ENCODE measurements at regions not wholly inside any gene's neighbourhood (a gene's known extent, or its start where the extent isn't known, plus 50 kb on each side); places are given as distances from the start of the nearest gene placed in this dataset.

DNA sequence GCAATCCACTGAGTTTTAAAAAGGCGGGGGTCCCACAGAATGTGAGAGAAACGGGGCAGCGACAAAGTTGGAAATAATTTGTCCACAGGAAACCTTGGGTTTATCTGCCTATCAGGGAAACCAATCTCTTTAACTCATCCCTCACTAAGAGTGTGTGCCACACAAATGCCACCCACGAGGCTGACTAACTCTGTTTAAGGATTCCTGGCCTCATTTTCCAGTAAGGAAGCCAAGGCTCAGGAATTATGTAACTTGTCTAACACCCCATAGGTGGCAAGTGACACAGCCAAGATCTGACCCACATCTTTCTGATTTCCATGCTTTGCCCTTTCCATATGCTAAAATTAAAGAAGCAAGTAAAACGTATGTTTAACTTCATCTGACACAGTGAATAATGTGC is 263.2 kb downstream of the CNTN3 start:
- DNase-seq (ENCODE audit: low read depth): no peak

- no peak for DNase-seq (ENCODE audit: low read depth)
Observed at GRCh38 chr3:74349015-74349414, 265.4 kb downstream of the CNTN3 start.

DNA sequence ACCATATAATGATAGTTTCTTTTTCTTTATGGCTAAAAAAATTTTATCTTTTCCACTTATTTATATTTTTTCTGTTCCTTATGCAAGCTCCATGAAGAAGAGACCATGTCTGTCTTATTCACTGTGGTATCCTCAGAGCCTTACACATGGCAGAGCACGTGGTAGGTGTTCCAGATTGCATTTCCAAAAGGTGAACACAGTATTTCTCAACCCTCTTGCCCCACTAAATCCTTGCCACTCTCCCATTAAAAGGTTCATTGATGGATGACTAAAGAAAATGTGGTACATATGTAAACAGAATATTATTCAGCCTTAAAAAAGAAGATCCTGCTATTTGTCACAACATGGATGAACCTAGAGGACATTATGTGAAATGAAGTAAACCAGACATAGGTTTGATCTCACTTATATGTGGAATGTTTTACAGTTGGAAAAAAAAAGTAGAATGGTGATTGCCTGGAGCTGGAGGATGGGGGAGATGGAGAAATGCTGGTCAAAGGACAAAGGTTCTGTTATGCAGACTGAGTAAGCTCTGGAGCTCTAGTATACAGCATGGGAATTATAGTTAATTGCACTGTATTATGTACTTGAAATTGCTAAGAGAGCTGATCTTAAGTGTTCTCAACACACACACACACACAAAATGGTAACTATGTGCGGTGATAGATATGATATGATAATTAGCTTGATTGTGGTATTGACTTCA is 266.7 kb downstream of the CNTN3 start:
- DNase-seq (ENCODE audit: low read depth): no peak

GRCh38 chr3:74346896-74347295 is 267.6 kb downstream of the CNTN3 start:
- DNase-seq (ENCODE audit: low read depth): no peak

DNA sequence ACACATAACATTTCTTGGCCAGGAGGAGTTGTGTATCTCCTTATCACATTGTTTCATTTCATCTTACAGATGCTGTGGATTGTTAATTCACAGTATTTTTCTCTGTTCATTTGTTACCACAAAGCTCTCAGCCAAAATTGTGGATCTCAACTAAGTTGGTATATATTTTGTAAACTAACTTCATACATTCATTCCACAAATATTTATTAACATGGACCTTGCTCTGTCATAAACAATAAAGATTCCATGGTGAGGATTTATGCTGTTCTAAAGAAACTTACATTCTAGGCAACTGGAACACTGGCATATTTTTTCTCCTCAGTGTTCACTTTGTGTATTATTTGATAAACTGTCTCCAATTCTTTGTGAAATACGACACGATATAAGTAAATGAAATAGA is 268.8 kb downstream of the CNTN3 start:
- no peak for DNase-seq (ENCODE audit: low read depth)

DNA sequence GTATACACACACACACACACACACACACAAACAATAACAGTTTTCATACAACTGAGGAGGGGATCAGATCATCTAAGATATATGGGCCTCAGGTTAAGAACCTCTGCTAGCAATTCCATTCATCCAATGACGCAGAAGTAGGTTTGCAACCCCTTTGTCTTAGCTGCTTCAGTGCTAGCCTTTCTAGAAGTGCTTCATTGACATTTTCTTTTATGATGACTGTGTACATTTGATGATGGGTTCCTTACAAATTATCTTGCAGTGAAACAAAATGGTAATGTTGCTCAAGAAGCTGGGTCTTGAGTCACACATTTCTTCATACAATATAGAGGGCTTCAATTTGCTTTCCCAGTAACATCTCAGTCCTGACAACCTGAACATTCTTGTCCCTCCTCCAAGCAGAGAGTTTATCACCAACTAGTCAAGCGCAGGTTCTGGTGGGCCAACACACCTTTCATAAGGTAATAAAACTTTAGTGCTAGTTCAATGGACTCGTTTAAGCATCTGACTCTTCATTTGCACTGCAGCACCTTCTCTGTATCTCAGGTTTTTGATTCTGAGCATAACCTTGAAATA is 269.5 kb downstream of the CNTN3 start:
- DNase-seq (ENCODE audit: low read depth): no peak

- DNase-seq (ENCODE audit: low read depth): no peak
Observed at GRCh38 chr3:74343391-74343790, 271.1 kb downstream of the CNTN3 start.

GRCh38 chr3:74338998-74339397 is 275.5 kb downstream of the CNTN3 start:
- no peak for DNase-seq (ENCODE audit: low read depth)

DNA sequence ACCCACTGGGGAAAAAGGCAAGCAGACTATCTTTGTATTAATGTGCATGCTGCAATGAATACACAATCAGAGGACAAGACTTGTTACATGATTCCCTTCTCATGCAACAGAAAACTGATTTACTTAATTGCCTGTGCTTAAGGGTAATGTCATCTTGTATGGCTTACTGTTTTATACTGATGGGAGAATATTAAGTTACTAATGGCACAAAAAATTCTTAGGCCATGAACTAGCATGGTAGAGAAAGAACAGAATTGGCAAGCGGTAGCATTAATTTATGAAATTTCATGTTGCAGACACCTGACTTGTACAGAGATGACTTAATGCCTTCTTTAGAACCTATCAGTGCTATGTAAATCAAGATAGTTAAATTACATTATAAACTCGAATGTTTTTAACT is 282.3 kb downstream of the CNTN3 start:
- no peak for DNase-seq (ENCODE audit: low read depth)

DNA sequence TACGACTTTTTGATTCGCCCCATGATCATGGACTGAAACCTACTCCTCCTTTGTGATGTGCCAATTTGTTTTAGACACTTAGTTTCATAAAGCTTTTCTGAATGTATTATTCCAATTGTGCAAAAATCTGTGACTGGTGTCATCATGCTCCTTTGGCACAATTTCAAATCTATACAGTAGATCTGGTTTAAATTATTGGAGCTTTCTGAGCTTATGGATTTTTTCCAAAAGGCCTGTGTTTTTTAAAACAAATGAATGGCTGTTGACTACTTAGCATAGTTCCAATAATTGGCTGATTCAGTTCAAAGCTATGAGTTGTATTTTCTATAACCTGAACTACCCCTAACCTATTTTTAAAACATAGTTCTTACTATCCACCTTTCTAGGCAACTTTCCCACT is 282.7 kb downstream of the CNTN3 start:
- DNase-seq (ENCODE audit: low read depth): no peak

GRCh38 chr3:74329096-74329495 is 285.4 kb downstream of the CNTN3 start:
- DNase-seq (ENCODE audit: low read depth): no peak

- DNase-seq (ENCODE audit: low read depth): no peak
Observed at GRCh38 chr3:74328435-74328834, 286.0 kb downstream of the CNTN3 start.

DNA sequence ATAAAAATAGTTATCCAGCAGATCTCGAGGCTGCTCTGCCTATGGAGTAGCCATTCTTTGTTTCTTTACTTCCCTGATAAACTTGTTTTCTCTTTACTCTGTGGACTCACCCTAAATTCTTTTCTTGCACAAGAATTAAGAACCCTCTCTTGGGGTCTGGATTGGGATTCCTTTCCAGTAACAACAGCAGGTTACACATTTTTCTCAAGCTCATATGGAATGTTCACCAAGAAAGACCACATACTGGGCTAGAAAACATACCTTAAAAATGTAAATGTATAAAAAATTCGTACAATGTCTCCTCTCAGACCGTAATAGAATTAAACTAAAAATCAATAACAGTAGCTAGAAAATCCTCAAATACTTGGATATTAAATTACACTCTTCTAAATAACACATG is 299.2 kb downstream of the CNTN3 start:
- DNase-seq (ENCODE audit: low read depth): no peak

DNA sequence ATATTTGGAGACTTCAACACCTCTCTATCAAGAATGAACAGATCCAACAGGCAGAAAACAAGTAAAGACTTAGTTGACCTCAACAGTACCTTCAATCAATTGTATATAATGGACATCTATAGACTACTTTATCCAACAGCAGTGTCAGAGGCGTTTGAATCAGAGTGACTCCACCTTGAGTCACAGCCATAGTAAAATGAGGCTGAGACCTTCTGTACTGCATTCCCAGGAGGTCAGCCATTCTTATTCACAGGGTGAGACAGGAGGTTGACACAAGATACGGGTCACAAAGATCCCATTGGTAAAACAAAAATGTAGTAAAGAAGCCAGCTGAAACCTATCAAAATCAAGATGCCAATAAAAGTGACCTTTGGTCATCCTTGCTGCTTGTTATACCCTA is 299.8 kb downstream of the CNTN3 start:
- DNase-seq (ENCODE audit: low read depth): no peak

DNA sequence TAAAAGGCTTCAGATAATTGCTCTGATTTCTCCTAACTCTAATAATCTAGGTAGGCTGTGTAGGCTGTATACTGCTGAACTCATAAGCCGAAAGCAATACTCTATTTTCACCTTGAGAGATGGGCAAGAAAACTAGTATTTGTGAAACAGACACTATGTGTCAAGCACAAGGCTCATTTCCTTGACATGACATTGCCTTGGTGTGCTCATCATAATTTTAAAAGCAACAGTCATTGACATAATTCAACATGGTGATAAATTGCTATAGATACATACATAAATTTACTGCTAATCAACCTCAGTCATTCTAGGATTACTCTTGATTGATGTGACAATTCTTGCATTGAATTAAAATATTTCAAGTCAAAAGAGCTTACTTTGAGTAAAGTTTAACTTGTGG is 304.7 kb downstream of the CNTN3 start:
- DNase-seq (ENCODE audit: low read depth): no peak

DNA sequence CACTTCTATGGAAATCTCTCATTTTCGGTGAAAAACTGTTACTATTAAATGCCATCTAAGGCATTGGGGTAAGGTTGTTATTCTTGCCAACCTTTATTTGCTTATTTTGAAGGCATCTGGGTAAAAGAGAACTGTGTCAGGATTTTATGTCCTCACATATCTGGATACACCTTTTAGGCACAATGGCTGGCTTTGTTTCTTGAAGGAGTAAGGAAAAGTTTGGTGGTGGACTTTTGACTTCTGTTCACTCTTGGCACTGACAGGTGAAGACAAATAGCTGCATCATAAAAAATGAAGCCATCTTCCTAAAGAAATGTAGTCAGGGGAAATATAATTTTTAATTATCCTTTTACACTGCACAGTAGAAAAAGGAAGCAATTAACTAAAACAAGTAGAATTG is 310.0 kb downstream of the CNTN3 start:
- DNase-seq (ENCODE audit: low read depth): no peak

DNA sequence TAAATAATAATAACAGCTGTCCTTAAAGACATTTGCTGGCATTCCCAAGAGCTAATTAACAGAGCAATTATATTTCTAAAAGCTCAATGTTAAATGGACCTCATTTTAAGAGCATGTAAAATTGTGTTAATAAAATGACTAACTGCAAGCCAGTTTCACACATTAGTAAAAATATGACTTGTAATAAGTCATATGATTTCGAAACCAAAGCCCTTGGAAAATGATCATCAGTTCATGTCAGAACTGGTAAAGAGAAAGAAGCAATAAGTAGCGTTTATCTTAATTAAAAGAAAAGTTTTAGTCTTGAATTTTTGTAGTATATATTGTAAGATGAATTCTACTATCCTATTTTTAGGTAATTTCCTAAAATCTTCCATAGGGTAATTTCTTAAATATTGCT is 310.7 kb downstream of the CNTN3 start:
- DNase-seq (ENCODE audit: low read depth): no peak

GRCh38 chr3:74302969-74303368 is 311.5 kb downstream of the CNTN3 start:
- no peak for DNase-seq (ENCODE audit: low read depth)

DNA sequence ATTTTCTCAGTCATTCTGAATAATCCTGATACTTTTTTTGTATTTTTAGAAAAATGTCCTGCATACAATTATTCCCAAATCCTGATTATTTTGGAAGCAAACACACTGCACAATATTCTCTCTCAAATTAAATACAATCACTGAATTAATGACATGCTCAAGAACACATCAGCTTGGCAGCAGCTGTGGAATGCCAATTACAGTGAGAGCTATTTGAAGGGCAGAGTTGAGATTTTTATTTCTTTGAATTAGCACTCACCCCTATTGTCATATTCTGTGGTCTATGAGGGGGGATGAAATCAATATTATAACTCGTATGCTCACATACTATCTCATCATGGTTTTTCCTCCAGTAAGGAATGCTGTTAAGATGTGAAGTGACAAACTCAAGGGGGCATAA is 312.2 kb downstream of the CNTN3 start:
- DNase-seq (ENCODE audit: low read depth): no peak

DNA sequence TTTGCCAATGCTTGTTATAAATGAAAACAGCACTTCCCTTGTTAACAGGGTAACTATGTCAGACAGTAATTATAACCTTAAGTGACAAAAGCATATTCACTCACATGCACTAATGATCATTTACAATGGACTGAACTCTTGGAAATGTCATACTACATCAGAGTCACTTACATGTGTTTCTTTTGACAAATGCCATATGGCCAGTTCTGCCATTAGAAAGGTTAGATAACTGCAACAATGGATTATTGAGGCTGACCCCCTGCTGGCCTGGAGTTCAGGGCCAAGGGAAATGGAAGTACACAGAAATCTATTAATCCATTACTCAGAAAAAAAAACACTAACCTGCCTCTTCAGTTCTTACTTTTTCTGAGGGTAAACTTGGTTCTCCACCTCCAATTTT is 313.4 kb downstream of the CNTN3 start:
- no peak for DNase-seq (ENCODE audit: low read depth)

GRCh38 chr3:74295479-74295878 is 319.0 kb downstream of the CNTN3 start:
- DNase-seq (ENCODE audit: low read depth): no peak

- DNase-seq (ENCODE audit: low read depth): no peak
Observed at GRCh38 chr3:74288761-74289160, 325.7 kb downstream of the CNTN3 start.

- DNase-seq (ENCODE audit: low read depth): no peak
Observed at GRCh38 chr3:74287557-74287956, 326.9 kb downstream of the CNTN3 start.

DNA sequence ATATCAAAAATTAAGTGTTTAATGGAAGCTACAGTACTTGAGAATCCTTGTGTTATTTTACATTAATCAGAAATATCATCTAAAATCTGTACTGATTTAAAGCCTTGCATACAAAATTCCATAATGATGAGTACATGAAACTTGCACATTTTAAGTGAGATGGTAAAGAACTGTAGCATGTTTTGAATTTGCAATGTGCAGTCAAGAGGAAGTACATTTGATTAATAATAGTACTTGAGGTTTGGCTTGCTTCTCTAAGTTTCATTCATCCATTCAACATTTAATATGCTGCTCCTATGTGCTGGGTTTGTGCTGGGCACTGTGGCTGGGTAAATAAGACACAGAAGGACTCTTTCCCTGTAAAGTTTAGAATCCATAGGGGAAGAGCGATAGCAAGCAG is 332.3 kb downstream of the CNTN3 start:
- no peak for DNase-seq (ENCODE audit: low read depth)

Measured in LHCN-M2 (cell line).